ENCODE measurements at regions not wholly inside any gene's neighbourhood (a gene's known extent, or its start where the extent isn't known, plus 50 kb on each side); places are given as distances from the start of the nearest gene placed in this dataset.
A peak's percentile ranks its signal among the peaks of the same experiment; 100 is the strongest.

DNA sequence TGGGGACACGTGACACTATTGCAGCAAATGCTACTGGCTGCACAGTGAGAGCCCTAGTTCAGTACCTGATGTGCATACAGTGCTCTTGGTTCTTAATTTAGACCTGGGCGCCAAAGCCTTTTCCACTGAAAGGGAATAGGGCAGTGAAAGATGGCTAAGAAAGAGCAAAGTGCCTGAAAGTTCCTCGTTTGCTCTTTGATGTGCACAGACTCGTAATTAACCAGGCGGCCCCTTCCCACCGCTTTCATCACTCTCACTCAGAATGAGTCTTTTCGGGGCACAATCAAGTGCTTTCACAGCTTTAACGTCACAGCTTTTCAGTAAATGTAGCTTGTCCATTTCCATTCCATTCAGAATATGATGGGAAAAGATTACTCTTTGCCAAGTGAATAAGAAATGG lies 116.6 kb upstream of the ADRA1B start:
- no peak for DNase-seq (ENCODE audit: low read depth)

DNA sequence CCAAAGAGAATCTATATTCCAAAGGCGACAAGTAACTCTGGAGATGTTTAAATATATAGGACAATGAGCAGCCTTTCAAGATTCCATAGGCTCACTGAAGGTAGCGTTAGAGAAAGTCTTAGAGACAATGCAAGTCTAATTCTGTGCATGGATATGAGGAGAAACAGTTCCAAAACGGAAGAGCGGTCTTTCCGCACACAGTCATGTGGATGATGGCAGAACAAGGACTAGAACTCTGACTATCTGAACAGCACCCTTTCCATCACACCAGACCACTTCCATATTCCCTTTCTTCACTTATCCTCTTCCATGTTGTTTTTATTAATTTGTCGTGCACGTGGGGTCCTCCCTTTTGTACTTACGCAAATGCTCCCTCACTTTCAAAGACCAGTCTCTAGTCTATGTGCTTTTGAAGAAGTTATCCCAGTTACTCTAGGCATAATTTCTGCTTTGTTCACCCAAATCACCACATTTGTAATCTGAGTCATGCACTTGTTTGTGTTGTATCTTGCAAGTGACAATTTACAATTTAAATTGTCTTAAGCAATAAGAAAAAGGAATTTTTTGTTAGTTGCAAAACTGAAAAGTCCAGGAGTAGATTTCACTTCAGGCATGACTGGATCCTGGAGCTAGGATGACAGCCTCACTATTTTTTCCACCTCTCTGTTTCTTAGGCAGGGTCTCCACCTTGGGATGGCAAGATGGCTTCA lies 116.0 kb upstream of the ADRA1B start:
- no peak for DNase-seq (ENCODE audit: low read depth)

More for the DNA sequence above, 116.6 kb upstream of the ADRA1B start:
- no peak for TF ChIP-seq MYC (IDR thresholded peaks at IDR 0.05; ENCODE audit: low read depth, low read length)
- TF ChIP-seq, protein P1, sequence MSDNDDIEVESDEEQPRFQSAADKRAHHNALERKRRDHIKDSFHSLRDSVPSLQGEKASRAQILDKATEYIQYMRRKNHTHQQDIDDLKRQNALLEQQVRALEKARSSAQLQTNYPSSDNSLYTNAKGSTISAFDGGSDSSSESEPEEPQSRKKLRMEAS (IDR thresholded peaks at IDR 0.05; ENCODE audit: low read depth, low read length): no peak
- TF ChIP-seq POLR2A (IDR thresholded peaks at IDR 0.05; ENCODE audit: extremely low read depth, insufficient read length): no peak
- TF ChIP-seq, protein P2, sequence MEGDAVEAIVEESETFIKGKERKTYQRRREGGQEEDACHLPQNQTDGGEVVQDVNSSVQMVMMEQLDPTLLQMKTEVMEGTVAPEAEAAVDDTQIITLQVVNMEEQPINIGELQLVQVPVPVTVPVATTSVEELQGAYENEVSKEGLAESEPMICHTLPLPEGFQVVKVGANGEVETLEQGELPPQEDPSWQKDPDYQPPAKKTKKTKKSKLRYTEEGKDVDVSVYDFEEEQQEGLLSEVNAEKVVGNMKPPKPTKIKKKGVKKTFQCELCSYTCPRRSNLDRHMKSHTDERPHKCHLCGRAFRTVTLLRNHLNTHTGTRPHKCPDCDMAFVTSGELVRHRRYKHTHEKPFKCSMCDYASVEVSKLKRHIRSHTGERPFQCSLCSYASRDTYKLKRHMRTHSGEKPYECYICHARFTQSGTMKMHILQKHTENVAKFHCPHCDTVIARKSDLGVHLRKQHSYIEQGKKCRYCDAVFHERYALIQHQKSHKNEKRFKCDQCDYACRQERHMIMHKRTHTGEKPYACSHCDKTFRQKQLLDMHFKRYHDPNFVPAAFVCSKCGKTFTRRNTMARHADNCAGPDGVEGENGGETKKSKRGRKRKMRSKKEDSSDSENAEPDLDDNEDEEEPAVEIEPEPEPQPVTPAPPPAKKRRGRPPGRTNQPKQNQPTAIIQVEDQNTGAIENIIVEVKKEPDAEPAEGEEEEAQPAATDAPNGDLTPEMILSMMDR (IDR thresholded peaks at IDR 0.05; ENCODE audit: low read depth, low read length): no peak
- no peak overlapping the region for H3K4me3 ChIP-seq (ENCODE audit: low read depth, low read length)

DNA sequence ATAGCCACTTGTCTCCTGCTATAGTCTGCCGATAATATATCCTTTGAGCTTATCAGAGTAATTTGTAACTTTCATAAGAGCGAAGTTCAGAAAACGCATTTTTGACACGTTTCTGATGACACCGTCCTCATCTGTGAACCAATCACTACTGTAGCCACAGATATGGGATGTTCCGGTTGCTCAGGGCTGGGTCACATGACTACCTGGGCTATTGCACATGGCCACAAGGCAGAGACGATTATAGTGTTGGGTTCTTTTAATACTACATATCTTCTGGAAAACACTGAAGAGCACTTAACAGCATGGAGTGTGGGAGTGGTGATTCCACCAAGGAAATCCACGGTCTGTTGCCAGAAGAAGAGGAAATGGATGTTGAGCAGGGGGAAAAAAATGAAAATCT lies 115.0 kb upstream of the ADRA1B start:
- no peak overlapping the region for H3K4me3 ChIP-seq (ENCODE audit: low read depth, low read length)
- TF ChIP-seq POLR2A (IDR thresholded peaks at IDR 0.05; ENCODE audit: extremely low read depth, insufficient read length) (no peak), MYC (IDR thresholded peaks at IDR 0.05; ENCODE audit: low read depth, low read length) (no peak)
- TF ChIP-seq, protein P1 (IDR thresholded peaks at IDR 0.05; ENCODE audit: low read depth, low read length): no peak
- TF ChIP-seq, protein P2 (IDR thresholded peaks at IDR 0.05; ENCODE audit: low read depth, low read length): no peak
- no peak for DNase-seq (ENCODE audit: low read depth)

More for the DNA sequence above, 116.0 kb upstream of the ADRA1B start:
- TF ChIP-seq POLR2A (IDR thresholded peaks at IDR 0.05; ENCODE audit: extremely low read depth, insufficient read length) (no peak), MYC (IDR thresholded peaks at IDR 0.05; ENCODE audit: low read depth, low read length) (no peak)
- TF ChIP-seq, protein P1 (IDR thresholded peaks at IDR 0.05; ENCODE audit: low read depth, low read length): no peak
- TF ChIP-seq, protein P2 (IDR thresholded peaks at IDR 0.05; ENCODE audit: low read depth, low read length): no peak
- no peak overlapping the region for H3K4me3 ChIP-seq (ENCODE audit: low read depth, low read length)

DNA sequence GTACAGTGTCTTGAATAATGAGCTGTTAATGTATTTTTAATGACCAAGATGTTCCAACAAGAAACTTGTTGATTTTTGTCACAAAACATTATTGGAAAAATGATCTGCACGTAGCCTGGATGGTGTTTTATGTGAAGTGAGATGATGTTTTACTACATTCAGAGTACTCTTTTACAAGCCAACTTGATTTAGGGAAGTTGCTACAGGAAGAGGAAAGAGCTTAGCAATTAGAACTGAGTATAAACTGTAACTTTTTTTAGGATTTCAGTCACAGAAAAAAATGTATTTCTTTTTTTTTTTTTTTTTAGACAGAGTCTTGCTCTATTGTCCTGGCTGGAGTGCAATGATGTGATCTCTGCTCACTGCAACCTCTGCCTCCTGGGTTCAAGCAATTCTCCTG lies 113.6 kb upstream of the ADRA1B start:
- peak; percentile 14 for DNase-seq (ENCODE audit: low read depth)
- H3K4me3 ChIP-seq (ENCODE audit: low read depth, low read length): no peak overlapping the region
- TF ChIP-seq, protein P1 (IDR thresholded peaks at IDR 0.05; ENCODE audit: low read depth, low read length): no peak
- TF ChIP-seq, protein P2 (IDR thresholded peaks at IDR 0.05; ENCODE audit: low read depth, low read length): no peak
- TF ChIP-seq POLR2A (IDR thresholded peaks at IDR 0.05; ENCODE audit: extremely low read depth, insufficient read length): no peak
- no peak for TF ChIP-seq MYC (IDR thresholded peaks at IDR 0.05; ENCODE audit: low read depth, low read length)

DNA sequence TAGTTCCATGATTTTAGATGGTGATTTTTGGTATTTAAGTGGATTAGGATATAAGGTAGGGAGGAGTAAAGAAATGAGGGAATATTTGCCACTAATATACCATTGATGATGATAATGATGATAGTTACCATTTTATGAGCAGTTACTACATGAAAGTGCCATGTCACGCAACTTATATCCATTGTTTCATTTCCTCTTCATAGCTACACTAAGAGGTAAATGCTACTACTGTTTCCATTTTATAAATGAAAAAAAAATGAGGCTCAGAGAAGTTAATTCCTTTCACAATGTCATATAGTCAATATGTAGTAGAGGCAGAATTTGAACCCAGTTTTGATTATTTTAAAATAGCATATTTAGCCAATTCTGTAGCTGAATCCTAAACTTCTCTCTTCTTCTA lies 112.2 kb upstream of the ADRA1B start:
- TF ChIP-seq POLR2A (IDR thresholded peaks at IDR 0.05; ENCODE audit: extremely low read depth, insufficient read length): no peak
- TF ChIP-seq, protein P1 (IDR thresholded peaks at IDR 0.05; ENCODE audit: low read depth, low read length): no peak
- TF ChIP-seq, protein P2 (IDR thresholded peaks at IDR 0.05; ENCODE audit: low read depth, low read length): no peak
- no peak for TF ChIP-seq MYC (IDR thresholded peaks at IDR 0.05; ENCODE audit: low read depth, low read length)
- no peak overlapping the region for H3K4me3 ChIP-seq (ENCODE audit: low read depth, low read length)
- no peak for DNase-seq (ENCODE audit: low read depth)
